MM.1S (cell line): ENCODE measurements at regions not wholly inside any gene's neighbourhood (a gene's known extent, or its start where the extent isn't known, plus 50 kb on each side); places are given as distances from the start of the nearest gene placed in this dataset.

ENCODE experiments used
- DNase-seq: peaks from one replicate; pipeline ENCODE4 v3.0.0-alpha.2; 2015
- H2AFZ ChIP-seq: fragments of 300-600 bp; sonication (generic); 2 replicates; pipeline ENCODE4 v1.6.0; 2016; ENCODE audit warnings: antibody characterized with exemption, low read length
- H3F3A ChIP-seq: fragments of 300-600 bp; sonication (generic); 2 replicates; pipeline ENCODE4 v1.6.1; 2016; ENCODE audit warnings: mild to moderate bottlenecking, antibody characterized with exemption, low read length, moderate library complexity, mixed read lengths; ENCODE audit not compliant: insufficient read depth
- H3K27ac ChIP-seq: fragments of 300-600 bp; sonication (generic); 2 replicates; pipeline ENCODE4 v1.5.1; 2016; ENCODE audit warnings: mild to moderate bottlenecking, low read length
- H3K27me3 ChIP-seq: fragments of 300-600 bp; sonication (generic); replicated peaks from 2 replicates; pipeline ENCODE4 v1.6.0; 2016; ENCODE audit warnings: low read length; ENCODE audit not compliant: insufficient read depth
- H3K36me3 ChIP-seq: fragments of 300-600 bp; sonication (generic); replicated peaks from 2 replicates; pipeline ENCODE4 v1.6.1; 2016; ENCODE audit warnings: mild to moderate bottlenecking, low read length, mixed read lengths; ENCODE audit not compliant: insufficient read depth
- H3K4me1 ChIP-seq: fragments of 300-600 bp; sonication (generic); 2 replicates; pipeline ENCODE4 v1.6.1; 2016; ENCODE audit warnings: low read length, mixed read lengths
- H3K4me2 ChIP-seq: fragments of 300-600 bp; sonication (generic); 2 replicates; pipeline ENCODE4 v1.6.0; 2016; ENCODE audit warnings: low read depth, low read length
- H3K4me3 ChIP-seq: fragments of 300-600 bp; sonication (generic); 2 replicates; pipeline ENCODE4 v1.5.1; 2016; ENCODE audit warnings: low read length, mixed read lengths
- H3K79me2 ChIP-seq: fragments of 300-600 bp; sonication (generic); 2 replicates; pipeline ENCODE4 v1.6.1; 2016; ENCODE audit warnings: mixed run types, low read length, mixed read lengths
- H3K9ac ChIP-seq: fragments of 300-600 bp; sonication (generic); 2 replicates; pipeline ENCODE4 v1.6.1; 2016; ENCODE audit warnings: low read length, mixed read lengths
- H3K9me2 ChIP-seq: fragments of 300-600 bp; sonication (generic); replicated peaks from 2 replicates; pipeline ENCODE4 v1.6.1; 2016; ENCODE audit warnings: mild to moderate bottlenecking, low read length, mixed read lengths; ENCODE audit not compliant: insufficient read depth
- H3K9me3 ChIP-seq: fragments of 300-600 bp; sonication (generic); replicated peaks from 2 replicates; pipeline ENCODE4 v1.6.1; 2016; ENCODE audit warnings: mild to moderate bottlenecking, low read length, mixed read lengths; ENCODE audit not compliant: insufficient read depth
- H4K20me1 ChIP-seq: fragments of 300-600 bp; sonication (generic); 2 replicates; pipeline ENCODE4 v1.6.1; 2016; ENCODE audit warnings: mild to moderate bottlenecking, low read length, moderate library complexity, mixed read lengths; ENCODE audit not compliant: insufficient read depth
- EZH2 ChIP-seq: fragments of 300-600 bp; sonication (generic); optimal IDR thresholded peaks from 2 replicates; pipeline ENCODE3; 2017; ENCODE audit warnings: low read depth, mild to moderate bottlenecking, antibody characterized with exemption, low read length, mixed read lengths
- EZH2phosphoT487 ChIP-seq: fragments of 300-600 bp; sonication (generic); IDR thresholded peaks from 2 replicates; pipeline ENCODE4 v1.6.1; 2018; ENCODE audit warnings: antibody characterized with exemption, low read length
- TF ChIP-seq, protein P1 (sequence below): fragments of 300-600 bp; sonication (generic); IDR thresholded peaks from 2 replicates; pipeline ENCODE4 v1.5.1; 2016; ENCODE audit warnings: antibody characterized with exemption, low read length, mixed read lengths

DNA sequence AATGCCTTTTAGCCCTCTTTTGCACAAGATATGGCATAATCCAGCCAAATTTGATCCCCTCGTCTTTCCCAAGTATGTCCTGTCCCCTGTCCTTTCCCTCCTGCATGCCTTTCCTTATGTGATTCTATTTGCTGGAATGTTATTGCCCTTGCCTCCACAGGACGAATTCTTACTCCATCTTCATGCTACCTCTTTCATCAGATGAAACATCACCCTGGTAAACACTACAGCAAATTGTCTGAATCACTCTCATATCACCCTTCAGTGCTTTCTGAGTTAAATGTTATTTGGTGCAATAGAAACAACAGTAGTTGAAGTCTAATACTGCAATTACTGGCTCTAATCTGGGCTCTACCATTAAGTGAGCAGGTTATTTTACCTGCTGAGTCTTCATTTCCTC, 52.2 kb upstream of the FAT1 start:
- Histone ChIP-seq H3K9ac (no peak overlapping the region), H3K27me3 (no peaks in the 10 kb centered on the region), H3K27ac (no peak overlapping the region), H3K4me1 (no peaks in the 10 kb centered on the region), H2AFZ (no peak overlapping the region), H3K9me2 (no peaks in the 10 kb centered on the region), H3F3A (no peaks in the 10 kb centered on the region), H3K79me2 (no peaks in the 10 kb centered on the region), H3K4me2 (no peak overlapping the region), H3K9me3 (no peaks in the 10 kb centered on the region), H3K4me3 (no peak overlapping the region), H4K20me1 (no peaks in the 10 kb centered on the region), H3K36me3 (no peaks in the 10 kb centered on the region)
- no peak for DNase-seq
- no peak for TF ChIP-seq EZH2

DNA sequence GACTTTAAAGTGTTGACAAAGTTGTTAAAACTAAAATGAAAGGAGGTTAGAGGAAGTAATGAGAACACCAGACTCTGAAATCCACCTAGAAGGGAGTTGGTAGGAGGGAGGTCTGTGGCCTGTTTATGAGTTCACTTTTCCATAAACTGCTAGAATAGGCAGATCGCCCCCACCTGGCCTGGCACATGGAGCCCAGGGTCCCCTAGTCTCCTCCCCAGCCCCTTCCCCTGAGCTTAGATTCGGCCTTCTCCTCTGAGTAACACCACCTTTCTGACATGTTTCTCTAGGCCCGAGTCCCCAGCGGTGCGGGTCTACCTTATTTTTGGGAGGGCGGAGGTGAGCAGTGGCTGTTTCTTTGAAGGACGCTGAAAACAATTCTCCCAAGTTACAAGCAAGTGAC, 54.5 kb upstream of the FAT1 start:
- Histone ChIP-seq H3K27ac (no peak overlapping the region), H3F3A (no peaks in the 10 kb centered on the region), H3K4me2 (no peak overlapping the region), H3K79me2 (no peaks in the 10 kb centered on the region), H2AFZ (no peak overlapping the region), H4K20me1 (no peaks in the 10 kb centered on the region), H3K9me2 (no peaks in the 10 kb centered on the region), H3K9ac (no peak overlapping the region), H3K36me3 (no peaks in the 10 kb centered on the region), H3K4me1 (no peaks in the 10 kb centered on the region), H3K9me3 (no peaks in the 10 kb centered on the region), H3K4me3 (no peak overlapping the region), H3K27me3 (no peaks in the 10 kb centered on the region)
- DNase-seq = no peak
- TF ChIP-seq EZH2 = no peak
- TF ChIP-seq EZH2phosphoT487 = no peak
- TF ChIP-seq, protein P1, sequence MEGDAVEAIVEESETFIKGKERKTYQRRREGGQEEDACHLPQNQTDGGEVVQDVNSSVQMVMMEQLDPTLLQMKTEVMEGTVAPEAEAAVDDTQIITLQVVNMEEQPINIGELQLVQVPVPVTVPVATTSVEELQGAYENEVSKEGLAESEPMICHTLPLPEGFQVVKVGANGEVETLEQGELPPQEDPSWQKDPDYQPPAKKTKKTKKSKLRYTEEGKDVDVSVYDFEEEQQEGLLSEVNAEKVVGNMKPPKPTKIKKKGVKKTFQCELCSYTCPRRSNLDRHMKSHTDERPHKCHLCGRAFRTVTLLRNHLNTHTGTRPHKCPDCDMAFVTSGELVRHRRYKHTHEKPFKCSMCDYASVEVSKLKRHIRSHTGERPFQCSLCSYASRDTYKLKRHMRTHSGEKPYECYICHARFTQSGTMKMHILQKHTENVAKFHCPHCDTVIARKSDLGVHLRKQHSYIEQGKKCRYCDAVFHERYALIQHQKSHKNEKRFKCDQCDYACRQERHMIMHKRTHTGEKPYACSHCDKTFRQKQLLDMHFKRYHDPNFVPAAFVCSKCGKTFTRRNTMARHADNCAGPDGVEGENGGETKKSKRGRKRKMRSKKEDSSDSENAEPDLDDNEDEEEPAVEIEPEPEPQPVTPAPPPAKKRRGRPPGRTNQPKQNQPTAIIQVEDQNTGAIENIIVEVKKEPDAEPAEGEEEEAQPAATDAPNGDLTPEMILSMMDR = no peak

DNA sequence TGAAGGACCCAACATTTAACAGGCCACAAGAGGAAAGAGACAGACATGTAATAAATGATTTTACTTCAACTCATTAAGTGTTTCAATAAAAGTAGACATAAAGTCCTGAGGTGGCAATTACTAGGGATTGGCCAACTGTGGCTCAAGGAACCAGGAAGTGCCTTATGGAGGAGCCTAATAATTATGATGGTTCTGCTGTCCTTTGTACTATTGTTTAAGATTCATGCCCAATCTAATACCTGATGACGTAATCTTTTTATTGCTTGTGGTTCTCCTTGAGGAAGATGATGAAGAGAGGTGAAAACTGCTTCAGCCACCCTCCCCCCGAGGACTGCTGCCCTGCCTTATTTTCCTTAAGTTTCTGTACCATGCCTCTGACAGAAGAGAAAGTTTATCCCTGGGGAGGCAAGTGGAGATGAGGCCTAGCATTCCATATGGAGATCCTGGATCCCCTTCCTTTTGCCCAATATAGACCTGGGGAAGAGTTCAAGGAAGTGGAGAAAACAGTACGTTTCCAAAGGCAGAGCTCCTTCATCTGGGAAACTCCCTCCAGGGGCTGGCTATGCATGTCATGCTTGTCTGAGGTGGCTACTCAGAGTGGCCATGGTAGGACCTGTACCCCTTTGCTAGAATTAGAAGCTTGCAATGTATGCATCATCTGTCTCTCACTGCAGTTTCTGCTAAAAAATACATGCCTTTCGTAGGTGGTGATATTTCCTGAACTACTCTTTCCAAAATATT, 56.8 kb upstream of the FAT1 start:
- H3K9me2 ChIP-seq = no peaks in the 10 kb centered on the region
- H3K4me1 ChIP-seq = no peaks in the 10 kb centered on the region
- H2AFZ ChIP-seq = no peak overlapping the region
- H4K20me1 ChIP-seq = no peaks in the 10 kb centered on the region
- no peaks in the 10 kb centered on the region for H3K27me3 ChIP-seq
- H3K9me3 ChIP-seq = no peaks in the 10 kb centered on the region
- DNase-seq = no peak
- TF ChIP-seq EZH2phosphoT487 = no peak
- TF ChIP-seq, protein P1 = no peak
- TF ChIP-seq EZH2 = no peak
- no peaks in the 10 kb centered on the region for H3F3A ChIP-seq
- H3K4me3 ChIP-seq = no peak overlapping the region
- no peaks in the 10 kb centered on the region for H3K79me2 ChIP-seq
- no peaks in the 10 kb centered on the region for H3K36me3 ChIP-seq
- H3K9ac ChIP-seq = no peak overlapping the region
- no peak overlapping the region for H3K4me2 ChIP-seq
- no peak overlapping the region for H3K27ac ChIP-seq
